ENCODE measurements at regions not wholly inside any gene's neighbourhood (a gene's known extent, or its start where the extent isn't known, plus 50 kb on each side); places are given as distances from the start of the nearest gene placed in this dataset.

- TF ChIP-seq TCF12 (IDR thresholded peaks at IDR 0.05; ENCODE audit: low read depth) (no peak), USF1 (IDR thresholded peaks at IDR 0.05) (no peak), TAF1 (IDR thresholded peaks at IDR 0.05; ENCODE audit: low read depth) (no peak)
Observed at GRCh38 chr20:48214601-48215000, 429.3 kb upstream of the SULF2 start.

All from Ishikawa (cell line).